ENCODE measurements at regions not wholly inside any gene's neighbourhood (a gene's known extent, or its start where the extent isn't known, plus 50 kb on each side); places are given as distances from the start of the nearest gene placed in this dataset.

DNA sequence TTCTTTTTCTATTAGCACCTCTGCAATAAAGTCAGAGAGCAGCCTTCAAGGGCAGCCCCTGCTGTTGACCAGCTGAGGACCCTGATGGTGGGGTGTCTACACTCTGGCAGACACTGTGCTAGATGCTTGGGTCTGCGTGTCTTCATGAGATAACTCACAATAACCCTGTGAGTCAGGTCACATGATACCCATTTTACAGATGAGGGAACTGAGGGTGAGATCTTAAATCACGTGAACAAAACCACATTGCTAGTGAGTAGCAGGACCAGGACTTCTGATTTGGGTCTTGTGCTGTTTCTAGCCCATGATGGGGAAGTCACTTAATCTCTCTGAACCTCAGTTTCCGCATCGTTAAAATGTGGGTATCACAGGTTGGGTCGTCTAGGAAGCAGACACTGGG is 118.5 kb upstream of the LIPC start:
- Histone ChIP-seq H3K4me1 (ENCODE audit: control insufficient read depth in 1 of 2, insufficient read depth in 2 of 2, low read length in 2 of 2) (no peaks in the 10 kb centered on the region), H3K9ac (ENCODE audit: low read length) (no peak overlapping the region), H3K4me2 (ENCODE audit: low read length) (no peak overlapping the region), H4K20me1 (ENCODE audit: insufficient read depth) (no peaks in the 10 kb centered on the region), H2AFZ (ENCODE audit: low read depth, low read length, poor library complexity, severe bottlenecking) (no peak overlapping the region), H3K27me3 (ENCODE audit: insufficient read depth, low read length) (no peaks in the 10 kb centered on the region), H3K9me3 (ENCODE audit: control insufficient read depth in 1 of 2, insufficient read depth in 1 of 2, low read depth in 1 of 2, low read length in 2 of 2) (no peaks in the 10 kb centered on the region), H3K36me3 (ENCODE audit: control insufficient read depth in 1 of 2, insufficient read depth in 2 of 2, low read length in 2 of 2) (no peaks in the 10 kb centered on the region), H3K9me2 (ENCODE audit: insufficient read depth) (no peaks in the 10 kb centered on the region), H3K27ac (ENCODE audit: low read depth, low read length) (no peak overlapping the region), H3K4me3 (replicated peaks in 1 of 2; ENCODE audit: low read depth in 1 of 2, low read length in 2 of 2) (no peak overlapping the region), H3K79me2 (ENCODE audit: insufficient read depth, low read length) (no peaks in the 10 kb centered on the region)
- ChIA-PET CTCF (no interaction called here), POLR2A (no interaction called here), RAD21 (ENCODE audit: low non-redundant PET in 1 of 2, low total read pairs in 2 of 2, uncharacterized antibody in 2 of 2, unreplicated experiment in 2 of 2) (no interaction called here)
- no TSS peak for BruUV-seq (replicated peaks)
- no peak for DNase-seq (ENCODE audit: low read depth, low spot score)
- intact Hi-C loops (cut with micrococcal nuclease) = no loop called here
- TF ChIP-seq RAD21 (IDR thresholded peaks at IDR 0.05; ENCODE audit: low read depth) (no peak), FOSL1 (IDR thresholded peaks at IDR 0.05; ENCODE audit: low read depth) (no peak), CEBPB (IDR thresholded peaks at IDR 0.05; ENCODE audit: low read depth) (no peak), ELF1 (IDR thresholded peaks at IDR 0.05; ENCODE audit: borderline replicate concordance, low read depth) (no peak), SP1 (IDR thresholded peaks at IDR 0.05; ENCODE audit: low read depth) (no peak), POLR2AphosphoS5 (IDR thresholded peaks at IDR 0.05; ENCODE audit: low read depth, low read length) (no peak), SIN3A (IDR thresholded peaks at IDR 0.05; ENCODE audit: low read depth) (no peak), SRF (IDR thresholded peaks at IDR 0.05; ENCODE audit: low read depth) (no peak), ZFX (IDR thresholded peaks at IDR 0.05) (no peak), POLR2A (IDR thresholded peaks at IDR 0.05; ENCODE audit: borderline replicate concordance, extremely low read depth, insufficient read depth, insufficient read length) (no peak), ZNF274 (IDR thresholded peaks at IDR 0.05; ENCODE audit: low read depth, low read length) (no peak)
- TF ChIP-seq, protein P1, sequence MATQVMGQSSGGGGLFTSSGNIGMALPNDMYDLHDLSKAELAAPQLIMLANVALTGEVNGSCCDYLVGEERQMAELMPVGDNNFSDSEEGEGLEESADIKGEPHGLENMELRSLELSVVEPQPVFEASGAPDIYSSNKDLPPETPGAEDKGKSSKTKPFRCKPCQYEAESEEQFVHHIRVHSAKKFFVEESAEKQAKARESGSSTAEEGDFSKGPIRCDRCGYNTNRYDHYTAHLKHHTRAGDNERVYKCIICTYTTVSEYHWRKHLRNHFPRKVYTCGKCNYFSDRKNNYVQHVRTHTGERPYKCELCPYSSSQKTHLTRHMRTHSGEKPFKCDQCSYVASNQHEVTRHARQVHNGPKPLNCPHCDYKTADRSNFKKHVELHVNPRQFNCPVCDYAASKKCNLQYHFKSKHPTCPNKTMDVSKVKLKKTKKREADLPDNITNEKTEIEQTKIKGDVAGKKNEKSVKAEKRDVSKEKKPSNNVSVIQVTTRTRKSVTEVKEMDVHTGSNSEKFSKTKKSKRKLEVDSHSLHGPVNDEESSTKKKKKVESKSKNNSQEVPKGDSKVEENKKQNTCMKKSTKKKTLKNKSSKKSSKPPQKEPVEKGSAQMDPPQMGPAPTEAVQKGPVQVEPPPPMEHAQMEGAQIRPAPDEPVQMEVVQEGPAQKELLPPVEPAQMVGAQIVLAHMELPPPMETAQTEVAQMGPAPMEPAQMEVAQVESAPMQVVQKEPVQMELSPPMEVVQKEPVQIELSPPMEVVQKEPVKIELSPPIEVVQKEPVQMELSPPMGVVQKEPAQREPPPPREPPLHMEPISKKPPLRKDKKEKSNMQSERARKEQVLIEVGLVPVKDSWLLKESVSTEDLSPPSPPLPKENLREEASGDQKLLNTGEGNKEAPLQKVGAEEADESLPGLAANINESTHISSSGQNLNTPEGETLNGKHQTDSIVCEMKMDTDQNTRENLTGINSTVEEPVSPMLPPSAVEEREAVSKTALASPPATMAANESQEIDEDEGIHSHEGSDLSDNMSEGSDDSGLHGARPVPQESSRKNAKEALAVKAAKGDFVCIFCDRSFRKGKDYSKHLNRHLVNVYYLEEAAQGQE (IDR thresholded peaks at IDR 0.05; ENCODE audit: low read depth) = no peak
- TF ChIP-seq, protein P2, sequence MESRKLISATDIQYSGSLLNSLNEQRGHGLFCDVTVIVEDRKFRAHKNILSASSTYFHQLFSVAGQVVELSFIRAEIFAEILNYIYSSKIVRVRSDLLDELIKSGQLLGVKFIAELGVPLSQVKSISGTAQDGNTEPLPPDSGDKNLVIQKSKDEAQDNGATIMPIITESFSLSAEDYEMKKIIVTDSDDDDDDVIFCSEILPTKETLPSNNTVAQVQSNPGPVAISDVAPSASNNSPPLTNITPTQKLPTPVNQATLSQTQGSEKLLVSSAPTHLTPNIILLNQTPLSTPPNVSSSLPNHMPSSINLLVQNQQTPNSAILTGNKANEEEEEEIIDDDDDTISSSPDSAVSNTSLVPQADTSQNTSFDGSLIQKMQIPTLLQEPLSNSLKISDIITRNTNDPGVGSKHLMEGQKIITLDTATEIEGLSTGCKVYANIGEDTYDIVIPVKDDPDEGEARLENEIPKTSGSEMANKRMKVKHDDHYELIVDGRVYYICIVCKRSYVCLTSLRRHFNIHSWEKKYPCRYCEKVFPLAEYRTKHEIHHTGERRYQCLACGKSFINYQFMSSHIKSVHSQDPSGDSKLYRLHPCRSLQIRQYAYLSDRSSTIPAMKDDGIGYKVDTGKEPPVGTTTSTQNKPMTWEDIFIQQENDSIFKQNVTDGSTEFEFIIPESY (IDR thresholded peaks at IDR 0.05; ENCODE audit: extremely low read depth, insufficient replicate concordance, low read length) = no peak
- ATAC-seq = no peak

Measured in HCT116 (cell line).